Stimulated activated CD8-positive, alpha-beta memory T cell treated with anti-CD3 and anti-CD28 coated beads, Interleukin-15, amount 100 ng/mL, for 24 hours (primary cell): ENCODE measurements at regions not wholly inside any gene's neighbourhood (a gene's known extent, or its start where the extent isn't known, plus 50 kb on each side); places are given as distances from the start of the nearest gene placed in this dataset.
"Not testable (repeated sequence)": the region's sequence is repeated elsewhere in the genome, so short reads cannot be mapped to it uniquely, and the experiment has no call there.

Experiments used
- DNase-seq: peaks from one replicate; pipeline ENCODE4 v3.0.0-alpha.2; 2020; ENCODE audit warnings: low read depth

GRCh38 chr5:74500110-74500917 is 140.2 kb downstream of the ENC1 start:
- no peak for DNase-seq

DNA sequence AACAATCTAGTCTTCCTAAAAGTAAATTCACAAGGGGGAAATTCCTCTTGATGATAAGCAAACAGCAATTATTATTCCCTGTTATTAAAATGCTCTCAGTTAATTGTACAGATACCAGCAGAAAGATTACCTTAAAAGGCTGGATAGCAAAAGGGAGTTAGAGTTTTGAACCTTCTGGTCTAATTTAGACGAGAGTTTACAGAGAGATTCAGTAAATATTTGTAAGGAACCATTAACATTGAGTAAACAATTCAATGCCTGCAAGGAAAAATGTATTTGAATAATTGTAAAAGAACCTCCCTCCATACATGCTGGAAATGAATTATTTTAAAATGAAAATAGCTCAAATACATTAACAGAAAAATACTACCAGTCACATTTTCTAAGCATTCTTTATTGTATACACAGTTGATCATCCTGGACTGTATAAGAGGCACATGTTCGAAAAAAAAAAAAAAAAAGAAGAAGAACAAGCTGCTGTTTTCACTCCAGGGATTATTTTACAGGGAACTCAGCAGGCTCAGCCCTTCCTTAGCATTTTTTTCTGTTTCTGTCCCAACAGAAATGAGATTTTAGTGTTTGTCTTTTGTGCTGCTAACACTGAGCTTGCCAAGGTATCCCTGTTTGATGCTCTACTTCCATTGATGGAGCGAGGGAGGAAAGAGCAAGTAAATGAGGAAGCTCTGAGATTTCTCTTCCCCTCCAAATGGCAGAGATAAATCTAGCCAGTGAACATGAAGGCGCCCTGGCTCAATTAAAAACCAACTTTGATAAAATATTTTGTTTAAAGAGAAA is 141.1 kb downstream of the ENC1 start:
- DNase-seq: no peak

- DNase-seq: no peak
Measured at GRCh38 chr5:74497706-74498105, 142.8 kb downstream of the ENC1 start.

DNA sequence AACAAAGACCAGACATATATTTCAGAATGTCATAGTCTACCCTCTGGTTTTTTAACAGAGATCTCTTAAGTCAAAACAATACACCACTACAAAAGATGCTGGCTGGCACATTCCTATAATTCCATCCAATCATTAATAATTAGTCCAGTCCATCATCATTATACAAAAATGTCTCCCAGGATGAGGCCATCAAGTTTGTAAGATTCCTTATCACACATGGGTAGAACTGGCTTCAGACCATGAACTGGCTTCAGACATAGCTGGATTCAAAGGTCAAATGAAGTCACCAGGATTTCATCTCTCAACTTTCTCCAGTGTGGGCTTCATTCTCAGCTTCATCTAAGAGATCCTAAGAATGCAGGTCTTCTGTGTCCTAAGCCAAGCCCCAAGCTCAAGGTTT is 147.1 kb downstream of the ENC1 start:
- DNase-seq: no peak

DNA sequence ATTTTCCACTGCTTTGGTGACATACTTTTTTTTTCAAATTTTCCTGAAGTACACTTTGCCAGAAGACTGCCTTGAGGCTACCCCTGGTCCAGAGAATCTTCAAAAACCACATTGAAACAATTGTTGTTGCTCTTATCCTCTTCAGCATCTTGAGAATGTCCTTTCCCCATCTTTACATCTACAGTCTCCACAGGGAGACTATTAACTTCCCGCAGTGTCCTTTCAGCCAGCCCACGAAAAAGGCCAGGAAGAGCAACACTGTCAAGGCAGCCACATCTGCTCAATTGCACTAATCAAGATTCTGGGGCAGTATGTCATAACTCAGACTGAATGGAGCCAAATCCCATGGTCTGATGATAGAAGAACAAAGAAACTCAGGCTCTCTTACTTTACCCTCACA is 148.3 kb downstream of the ENC1 start:
- DNase-seq: no peak

DNA sequence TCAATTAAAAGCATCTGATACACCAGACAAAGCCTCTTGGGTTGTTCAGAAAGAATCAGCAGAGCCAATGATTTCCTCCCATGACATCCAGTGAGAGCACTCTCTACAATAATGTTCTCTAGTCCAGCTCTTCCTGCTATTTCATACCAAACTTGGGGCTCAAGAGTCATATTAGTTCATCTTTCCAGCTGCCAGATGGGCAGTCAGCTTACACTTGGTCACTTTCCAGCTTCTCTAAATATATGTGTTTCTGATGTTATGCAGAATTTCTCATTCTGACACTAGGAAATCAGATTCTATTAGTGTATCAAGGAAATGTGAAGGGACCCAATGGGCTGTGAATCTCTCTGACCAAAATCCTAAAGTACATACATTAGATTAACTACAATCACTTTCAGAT is 148.9 kb downstream of the ENC1 start:
- no peak for DNase-seq

GRCh38 chr5:74490814-74491213 is 149.7 kb downstream of the ENC1 start:
- no peak for DNase-seq

DNA sequence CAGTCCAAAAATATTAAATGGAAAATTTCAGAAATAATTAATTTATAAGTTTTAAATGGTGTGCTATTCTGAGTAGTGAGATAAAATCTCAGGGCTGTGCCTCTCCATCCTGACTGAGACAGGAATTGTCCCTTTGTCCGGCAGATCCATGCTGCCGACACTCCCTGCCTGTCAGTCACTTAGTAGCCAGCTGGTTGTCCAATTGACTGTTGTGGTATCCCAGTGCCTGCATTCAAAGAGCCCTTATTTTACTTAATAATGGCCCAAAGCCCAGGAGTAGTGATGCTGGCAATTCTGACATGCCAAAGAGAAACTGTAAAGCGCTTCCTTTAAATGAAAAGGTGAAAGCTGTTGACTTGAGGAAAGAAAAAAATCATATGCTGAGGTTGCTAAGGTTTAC is 157.5 kb downstream of the ENC1 start:
- no peak for DNase-seq

DNA sequence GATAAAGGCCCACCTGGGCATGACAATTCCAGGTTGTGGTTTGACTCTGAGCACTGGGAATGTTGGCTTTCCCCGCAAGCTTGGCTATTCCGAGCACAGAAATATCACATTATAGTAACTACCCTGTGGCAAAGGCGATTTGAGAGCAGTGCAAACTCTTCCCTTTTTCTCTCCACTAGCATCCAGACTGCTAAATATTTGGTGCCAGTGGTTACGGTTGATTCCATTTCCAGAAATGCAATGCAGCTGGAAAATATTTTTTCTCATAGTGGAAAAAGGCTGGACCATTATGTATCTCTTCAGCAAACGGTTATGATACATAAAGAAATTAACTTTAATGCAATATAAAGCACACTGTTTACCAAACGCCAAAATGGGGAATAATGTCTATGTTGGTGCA is 158.0 kb downstream of the ENC1 start:
- DNase-seq: no peak

GRCh38 chr5:74481357-74481756 is 159.2 kb downstream of the ENC1 start:
- not testable (repeated sequence) for DNase-seq

DNA sequence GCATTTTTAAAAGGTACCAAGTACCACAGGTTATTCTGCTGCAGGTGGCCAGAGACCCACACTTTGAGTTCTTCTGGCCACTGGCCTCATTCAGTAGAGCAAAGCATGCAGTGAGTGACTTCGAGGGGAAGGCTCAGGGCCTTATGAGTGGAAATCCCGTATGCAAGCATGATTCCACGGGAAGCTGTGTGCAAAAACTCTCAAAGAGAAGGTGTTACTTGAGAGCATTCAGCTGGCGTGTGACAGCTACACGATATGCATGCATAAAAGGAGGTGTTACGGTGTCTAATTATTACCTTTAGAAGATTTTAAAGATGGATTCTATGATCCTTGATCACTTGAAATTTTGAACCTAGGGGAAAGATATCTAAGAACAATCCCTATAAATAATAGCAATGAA is 160.3 kb downstream of the ENC1 start:
- DNase-seq: no peak

- DNase-seq: no peak
Measured at GRCh38 chr5:74478328-74478727, 162.2 kb downstream of the ENC1 start.

DNA sequence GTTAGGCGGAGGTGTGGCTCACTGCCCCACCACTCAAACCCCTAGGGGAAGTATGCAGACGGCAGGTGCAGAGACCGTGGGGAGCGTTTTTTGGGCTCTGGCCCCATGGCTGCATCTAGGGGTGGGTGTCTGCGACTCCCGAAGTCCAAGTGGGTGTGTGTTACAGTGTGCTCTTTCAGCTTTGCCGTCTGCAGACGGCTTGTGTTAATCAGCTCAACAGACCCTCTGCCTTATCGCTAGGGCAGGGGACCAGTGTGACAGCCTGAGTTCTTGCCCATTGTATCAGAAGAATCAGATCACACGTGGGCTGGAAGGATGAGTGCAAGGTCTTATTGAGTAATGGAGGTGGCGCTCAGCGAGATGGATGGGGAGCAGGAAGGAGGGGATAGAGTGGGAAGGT is 162.8 kb downstream of the ENC1 start:
- DNase-seq: no peak

- DNase-seq: no peak
Measured at GRCh38 chr5:74476819-74477453, 163.6 kb downstream of the ENC1 start.

GRCh38 chr5:74476046-74476818 is 164.3 kb downstream of the ENC1 start:
- no peak for DNase-seq

DNA sequence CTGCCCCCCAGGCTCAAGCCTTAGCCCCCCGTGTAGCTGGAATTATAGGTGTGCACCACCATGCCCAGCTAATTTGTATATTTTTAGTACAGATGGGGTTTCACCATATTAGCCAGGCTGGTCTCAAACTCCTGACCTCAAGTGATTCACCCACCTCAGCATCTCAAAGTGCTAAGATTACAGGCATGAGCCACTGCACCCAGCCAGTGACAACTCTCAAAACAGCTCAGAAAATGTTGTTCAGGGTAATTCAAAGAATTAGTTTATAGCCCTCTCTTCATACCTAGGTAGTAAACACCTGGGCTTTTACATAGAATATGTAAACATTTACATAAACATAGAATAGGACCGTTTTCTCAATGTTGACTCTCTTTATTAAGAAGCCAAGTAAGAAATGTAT is 168.7 kb downstream of the ENC1 start:
- DNase-seq: no peak

DNA sequence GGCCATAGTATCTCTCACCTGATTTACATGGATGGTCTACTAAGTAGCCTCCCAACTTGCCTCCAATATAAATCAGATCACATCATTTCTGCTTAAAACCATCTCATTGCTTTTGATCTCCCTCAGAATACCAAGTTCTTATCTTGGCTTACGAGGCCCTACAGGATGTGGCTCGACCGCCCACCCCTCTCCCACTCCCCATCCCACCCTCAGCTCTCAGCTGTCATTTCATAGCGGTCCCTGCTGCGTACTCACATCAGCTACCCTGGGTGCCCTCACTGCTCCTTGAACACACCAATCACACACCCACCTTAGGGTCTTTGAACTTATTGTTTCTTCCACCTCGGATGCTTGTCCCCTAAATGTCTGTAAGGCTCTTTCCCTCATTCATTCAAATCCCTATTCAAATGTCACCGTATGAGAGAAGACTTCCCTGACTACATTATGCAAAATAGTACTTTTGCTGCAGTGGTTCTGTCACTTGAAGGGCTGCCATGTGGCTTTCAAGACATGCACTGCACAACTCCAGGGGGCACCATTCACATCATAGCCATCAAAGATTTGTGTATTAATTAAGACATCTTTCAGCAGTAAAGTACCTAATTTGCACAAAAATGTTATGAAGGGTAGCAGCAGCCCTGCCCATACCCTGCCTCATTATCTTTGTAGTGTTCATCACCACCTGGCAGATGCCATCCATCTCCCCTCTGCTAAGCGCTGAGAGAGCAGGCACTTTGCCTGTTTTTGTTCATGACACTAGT is 171.1 kb downstream of the ENC1 start:
- DNase-seq: no peak

DNA sequence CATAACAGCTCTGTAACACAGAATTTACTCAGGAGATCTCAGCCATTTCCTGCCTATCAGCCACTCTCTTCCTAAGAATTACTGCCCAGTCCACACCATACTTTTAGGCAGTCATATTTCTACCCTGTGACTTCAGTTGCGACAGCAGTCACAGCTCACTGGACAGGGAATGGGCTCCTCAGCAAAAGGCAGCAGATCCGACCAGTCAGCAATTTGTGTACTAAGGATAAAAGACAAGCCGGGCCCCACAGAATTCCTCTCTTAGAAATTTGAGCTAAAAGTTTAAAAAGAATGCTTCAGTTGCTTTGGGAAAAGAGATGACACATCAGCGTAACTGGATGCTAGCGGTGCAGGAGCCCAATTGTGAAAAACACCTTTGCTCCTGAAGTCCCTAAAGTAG is 172.1 kb downstream of the ENC1 start:
- DNase-seq: no peak

GRCh38 chr5:74465724-74466123 is 174.8 kb downstream of the ENC1 start:
- DNase-seq: no peak

DNA sequence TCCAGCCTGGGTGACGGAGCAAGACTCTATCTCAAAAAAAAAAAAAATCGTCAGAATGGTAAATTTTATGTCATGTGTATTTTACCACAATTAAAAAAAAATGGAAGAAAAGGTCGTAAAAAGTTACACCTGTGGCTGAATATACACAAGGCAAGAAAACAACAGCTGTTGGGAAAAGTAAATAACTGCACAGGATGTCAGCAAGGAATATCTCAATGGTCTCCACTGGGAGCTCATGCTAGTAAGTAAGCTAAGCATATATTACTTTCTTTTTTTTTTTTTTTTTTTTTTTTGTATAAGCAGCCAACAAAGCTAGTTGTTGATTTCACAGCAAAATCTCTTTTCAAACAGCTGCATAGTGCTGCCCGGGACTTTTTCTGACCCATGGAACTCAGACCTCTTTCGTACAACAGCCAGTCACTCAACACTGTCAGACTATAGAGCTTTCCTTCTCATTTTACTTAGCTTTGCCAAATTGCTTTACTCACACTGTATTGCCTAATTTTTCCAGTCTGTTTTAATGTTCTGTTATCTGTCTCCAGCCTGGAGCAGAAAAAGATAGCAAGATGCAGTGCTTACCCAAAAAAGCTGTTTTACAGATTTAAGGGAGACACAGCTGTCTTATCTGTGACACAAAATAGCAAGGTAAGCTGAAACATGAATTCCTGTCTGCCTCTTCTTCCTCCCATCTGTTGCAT is 175.9 kb downstream of the ENC1 start:
- no peak for DNase-seq

- DNase-seq: no peak
Measured at GRCh38 chr5:74462356-74462755, 178.2 kb downstream of the ENC1 start.
